Ascending aorta (tissue), 2 donors: ENCODE measurements at regions not wholly inside any gene's neighbourhood (a gene's known extent, or its start where the extent isn't known, plus 50 kb on each side); places are given as distances from the start of the nearest gene placed in this dataset.

ENCODE experiments used
- DNase-seq, 2 donors: peaks; one replicate each; pipeline ENCODE4 v3.0.0-alpha.2; 2019; ENCODE audit warnings: low spot score in 2 of 2
- H3K27ac ChIP-seq, 2 donors: fragments of 200-600 bp; sonication (generic); one replicate each; pipeline ENCODE4 v1.5.1; 2016 to 2017; ENCODE audit warnings: mild to moderate bottlenecking in 1 of 2
- H3K27me3 ChIP-seq: fragments of 200-600 bp; sonication (generic); one replicate; pipeline ENCODE4 v1.5.1; 2017
- H3K36me3 ChIP-seq, 2 donors: fragments of 200-600 bp; sonication (generic); one replicate each; pipeline ENCODE4 v1.5.1; 2016
- H3K4me1 ChIP-seq, 2 donors: fragments of 200-600 bp; sonication (generic); one replicate each; pipeline ENCODE4 v1.5.1; 2016 to 2017; ENCODE audit warnings: mild to moderate bottlenecking in 1 of 2
- H3K4me3 ChIP-seq, 2 donors: fragments of 200-600 bp; sonication (generic); one replicate each; pipeline ENCODE4 v1.5.1; 2016 to 2017; ENCODE audit warnings: mild to moderate bottlenecking in 1 of 2
- H3K9me3 ChIP-seq, 2 donors: fragments of 200-600 bp; sonication (generic); one replicate each; pipeline ENCODE4 v1.5.1; 2016
- CTCF ChIP-seq, 3 experiments: fragments of 200-600 bp in 2 of 3; fragments of 450-650 bp in 1 of 3; sonication (generic) in 2 of 3; IDR thresholded peaks; one replicate each; pipeline ENCODE4 v1.5.1; 2016 to 2019; ENCODE audit warnings: antibody characterized with exemption in 3 of 3, mild to moderate bottlenecking in 1 of 3, moderate library complexity in 1 of 3
- intact Hi-C: fragments of 100-400 bp; cut with DNase I; formaldehyde crosslinking; loops from one replicate; pipeline ENCODE4 v1.15.1; 2023

GRCh38 chr1:191857600-191857999 lies 300.7 kb upstream of the RGS18 start:
- H3K4me1 ChIP-seq, result no peaks in the 10 kb centered on the region
- no peaks in the 10 kb centered on the region for H3K36me3 ChIP-seq
- no peaks in the 10 kb centered on the region for H3K27me3 ChIP-seq
- no peak for TF ChIP-seq CTCF (IDR thresholded peaks at IDR 0.05)
- H3K9me3 ChIP-seq, result no peaks in the 10 kb centered on the region
- intact Hi-C loops, result no loop called here
- no peak overlapping the region for H3K4me3 ChIP-seq
- no peak for DNase-seq
- no peak overlapping the region for H3K27ac ChIP-seq

GRCh38 chr1:191865479-191865878 lies 292.8 kb upstream of the RGS18 start:
- Histone ChIP-seq H3K36me3 (no peaks in the 10 kb centered on the region), H3K9me3 (no peaks in the 10 kb centered on the region), H3K4me3 (no peak overlapping the region), H3K27ac (no peak overlapping the region), H3K4me1 (no peaks in the 10 kb centered on the region), H3K27me3 (no peaks in the 10 kb centered on the region)
- no peak for TF ChIP-seq CTCF (IDR thresholded peaks at IDR 0.05)
- DNase-seq, result no peak
- intact Hi-C loops, result no loop called here

GRCh38 chr1:191866155-191866554 lies 292.1 kb upstream of the RGS18 start:
- no peaks in the 10 kb centered on the region for H3K9me3 ChIP-seq
- no peak overlapping the region for H3K4me3 ChIP-seq
- no peaks in the 10 kb centered on the region for H3K27me3 ChIP-seq
- no peak for TF ChIP-seq CTCF (IDR thresholded peaks at IDR 0.05)
- H3K4me1 ChIP-seq, result no peaks in the 10 kb centered on the region
- intact Hi-C loops, result no loop called here
- DNase-seq, result no peak
- no peaks in the 10 kb centered on the region for H3K36me3 ChIP-seq
- no peak overlapping the region for H3K27ac ChIP-seq

GRCh38 chr1:191869790-191870312 lies 288.4 kb upstream of the RGS18 start:
- Histone ChIP-seq H3K36me3 (no peaks in the 10 kb centered on the region), H3K27me3 (no peaks in the 10 kb centered on the region), H3K4me3 (no peak overlapping the region), H3K4me1 (no peaks in the 10 kb centered on the region), H3K27ac (no peak overlapping the region), H3K9me3 (no peaks in the 10 kb centered on the region)
- intact Hi-C loops, result no loop called here
- no peak for DNase-seq
- TF ChIP-seq CTCF (IDR thresholded peaks at IDR 0.05), result no peak

- DNase-seq, result no peak
- intact Hi-C loops, result no loop called here
- Histone ChIP-seq H3K4me3 (no peak overlapping the region), H3K4me1 (no peaks in the 10 kb centered on the region), H3K9me3 (no peaks in the 10 kb centered on the region), H3K36me3 (no peaks in the 10 kb centered on the region), H3K27me3 (no peaks in the 10 kb centered on the region), H3K27ac (no peak overlapping the region)
- TF ChIP-seq CTCF (IDR thresholded peaks at IDR 0.05), result no peak
Measured at GRCh38 chr1:191870490-191870889, 287.8 kb upstream of the RGS18 start.

- DNase-seq, result no peak
- intact Hi-C loops, result no loop called here
- Histone ChIP-seq H3K4me1 (no peaks in the 10 kb centered on the region), H3K36me3 (no peaks in the 10 kb centered on the region), H3K27ac (no peak overlapping the region), H3K9me3 (no peaks in the 10 kb centered on the region), H3K27me3 (no peaks in the 10 kb centered on the region), H3K4me3 (no peak overlapping the region)
- no peak for TF ChIP-seq CTCF (IDR thresholded peaks at IDR 0.05)
Measured at GRCh38 chr1:191875994-191876393, 282.3 kb upstream of the RGS18 start.
